A673 (cell line): ENCODE measurements at regions not wholly inside any gene's neighbourhood (a gene's known extent, or its start where the extent isn't known, plus 50 kb on each side); places are given as distances from the start of the nearest gene placed in this dataset.

Experiments used
- BruUV-seq: library from RNA; stranded (reverse); fragments of 400-500 nt; replicated peaks from 2 replicates; lab custom pipeline; 2021; lab: Mats Ljungman, UMichigan
- CTCF ChIA-PET: fragments of 300-600 bp; sonication (Branson Sonifier 250); formaldehyde crosslinking; loops from one replicate; lab custom pipeline; 2022; ENCODE audit warnings: antibody characterized with exemption; lab: Charles Lee
- POLR2A ChIA-PET: fragments of 300-600 bp; sonication (Branson Sonifier 250); formaldehyde crosslinking; loops from one replicate; lab custom pipeline; 2022; ENCODE audit warnings: antibody characterized with exemption; ENCODE audit not compliant: low non-redundant PET; lab: Charles Lee
- DNase-seq: peaks from one replicate; pipeline ENCODE4 v3.0.0-alpha.2; 2015; ENCODE audit warnings: low spot score
- H3K27ac ChIP-seq: fragments of 200-600 bp; sonication (generic); 2 replicates; pipeline ENCODE4 v1.5.1; 2016; ENCODE audit warnings: mixed run types, low read depth, mild to moderate bottlenecking, mixed read lengths, antibody characterized with exemption, low read length; ENCODE audit not compliant: poor library complexity, severe bottlenecking
- H3K27me3 ChIP-seq: fragments of 200-600 bp; sonication (generic); replicated peaks from 2 replicates; pipeline ENCODE4 v1.6.1; 2017; ENCODE audit warnings: mixed run types, low read depth, mild to moderate bottlenecking, mixed read lengths, antibody characterized with exemption, low read length; ENCODE audit not compliant: insufficient read depth, poor library complexity
- H3K36me3 ChIP-seq: fragments of 200-600 bp; sonication (generic); 2 replicates; pipeline ENCODE4 v1.6.1; 2016; ENCODE audit warnings: mixed run types, mild to moderate bottlenecking, mixed read lengths, antibody characterized with exemption, low read length; ENCODE audit not compliant: insufficient read depth, poor library complexity, severe bottlenecking
- H3K4me1 ChIP-seq: fragments of 200-600 bp; sonication (generic); 2 replicates; pipeline ENCODE4 v1.6.1; 2017; ENCODE audit warnings: mixed run types, mild to moderate bottlenecking, mixed read lengths, antibody characterized with exemption, low read length; ENCODE audit not compliant: insufficient read depth, poor library complexity, severe bottlenecking
- H3K4me3 ChIP-seq: fragments of 200-600 bp; sonication (generic); 2 replicates; pipeline ENCODE4 v1.5.1; 2016; ENCODE audit warnings: low read depth, mixed run types, mild to moderate bottlenecking, mixed read lengths, low read length; ENCODE audit not compliant: poor library complexity, severe bottlenecking
- H3K9me3 ChIP-seq: fragments of 200-600 bp; sonication (generic); 2 replicates; pipeline ENCODE4 v1.6.1; 2016; ENCODE audit warnings: mixed run types, low read depth, mild to moderate bottlenecking, mixed read lengths, antibody characterized with exemption, low read length; ENCODE audit not compliant: poor library complexity, severe bottlenecking
- CTCF ChIP-seq: fragments of 300-800, 200-600 bp; sonication (generic); conservative IDR thresholded peaks from 2 replicates; pipeline ENCODE4 v1.5.1; 2017; ENCODE audit warnings: low read depth, mild to moderate bottlenecking, antibody characterized with exemption, low read length, moderate library complexity, mixed read lengths
- EZH2 ChIP-seq: fragments of 200-600 bp; sonication (generic); IDR thresholded peaks from 2 replicates; pipeline ENCODE4 v1.6.1; 2017; ENCODE audit warnings: borderline replicate concordance, low read depth, mild to moderate bottlenecking, mixed read lengths, antibody characterized with exemption, low read length; ENCODE audit not compliant: poor library complexity, severe bottlenecking
- intact Hi-C: fragments of 100-400 bp; cut with micrococcal nuclease; formaldehyde crosslinking; loops from one replicate; pipeline ENCODE4 v1.10.0; 2022; ENCODE audit not compliant: unreplicated experiment

- TF ChIP-seq CTCF (no peak), EZH2 (no peak)
- BruUV-seq = no TSS peak
- H3K4me1 ChIP-seq = peaks cover 19% of the 10 kb centered on the region
- ChIA-PET POLR2A (no interaction called here), CTCF (interaction anchor here (1.0 kb wide), 1 partner anchor 254 kb away, joined by 4 read pairs; no protein-coding TSS in a partner anchor)
- no peak overlapping the region for H3K4me3 ChIP-seq
- H3K36me3 ChIP-seq = no peaks in the 10 kb centered on the region
- H3K27ac ChIP-seq = no peak overlapping the region
- no peaks in the 10 kb centered on the region for H3K9me3 ChIP-seq
- DNase-seq = no peak
- intact Hi-C loops = no loop called here
- peaks cover 6% of the 10 kb centered on the region for H3K27me3 ChIP-seq
Observed at GRCh38 chr6:41429506-41430504, 94.4 kb downstream of the NCR2 start.

GRCh38 chr6:41430875-41431274 is 95.5 kb downstream of the NCR2 start:
- H3K36me3 ChIP-seq = no peaks in the 10 kb centered on the region
- CTCF ChIA-PET = interaction anchor here (1.0 kb wide), 1 partner anchor 253 kb away, joined by 4 read pairs; no protein-coding TSS in a partner anchor
- DNase-seq = no peak
- peaks cover 19% of the 10 kb centered on the region for H3K4me1 ChIP-seq
- peaks cover 6% of the 10 kb centered on the region for H3K27me3 ChIP-seq
- POLR2A ChIA-PET = no interaction called here
- H3K4me3 ChIP-seq = no peak overlapping the region
- TF ChIP-seq CTCF = no peak
- no peak for TF ChIP-seq EZH2
- no peaks in the 10 kb centered on the region for H3K9me3 ChIP-seq
- intact Hi-C loops = no loop called here
- no peak overlapping the region for H3K27ac ChIP-seq
- no TSS peak for BruUV-seq

- POLR2A ChIA-PET = interaction anchor here (0.9 kb wide), 1 partner anchor 38 kb away, joined by 3 read pairs; no protein-coding TSS in a partner anchor
- no peaks in the 10 kb centered on the region for H3K36me3 ChIP-seq
- DNase-seq = no peak
Observed at GRCh38 chr6:41432280-41432679, 96.9 kb downstream of the NCR2 start.

More at GRCh38 chr6:41432280-41432679, 96.9 kb downstream of the NCR2 start:
- TF ChIP-seq CTCF = no peak
- no peak for TF ChIP-seq EZH2
- Histone ChIP-seq H3K27ac (no peak overlapping the region), H3K9me3 (no peaks in the 10 kb centered on the region), H3K4me3 (no peak overlapping the region), H3K4me1 (peaks cover 19% of the 10 kb centered on the region), H3K27me3 (peaks cover 3% of the 10 kb centered on the region)
- BruUV-seq = no TSS peak
- CTCF ChIA-PET = no interaction called here
- intact Hi-C loops = no loop called here
